Neural cell (in vitro differentiated cells): ENCODE measurements at regions not wholly inside any gene's neighbourhood (a gene's known extent, or its start where the extent isn't known, plus 50 kb on each side); places are given as distances from the start of the nearest gene placed in this dataset.

Source experiments
- H2AFZ ChIP-seq: fragments of 200-600, 300-800 bp; sonication (generic), shearing (Covaris generic); 2 replicates; pipeline ENCODE4 v1.6.0; 2014; ENCODE audit warnings: low read depth, mild to moderate bottlenecking, antibody characterized with exemption, low read length, moderate library complexity
- H3F3A ChIP-seq: fragments of 200-600 bp; shearing (Covaris generic); 2 replicates; pipeline ENCODE4 v1.6.1; 2016; ENCODE audit warnings: mild to moderate bottlenecking, moderate library complexity, mixed read lengths, antibody characterized with exemption, low read length; ENCODE audit not compliant: insufficient read depth, poor library complexity, severe bottlenecking
- H3K27ac ChIP-seq: fragments of 200-600, 300-800 bp; sonication (generic), shearing (Covaris generic); 2 replicates; pipeline ENCODE4 v1.5.1; 2014; ENCODE audit warnings: mild to moderate bottlenecking, low read length, moderate library complexity
- H3K27me3 ChIP-seq: fragments of 300-800, 200-600 bp; sonication (generic), shearing (Covaris generic); 2 replicates; pipeline ENCODE4 v1.6.0; 2014; ENCODE audit warnings: mild to moderate bottlenecking, low read depth, low read length, moderate library complexity; ENCODE audit not compliant: insufficient read depth
- H3K36me3 ChIP-seq: fragments of 300-800, 200-600 bp; sonication (generic), shearing (Covaris generic); 2 replicates; pipeline ENCODE4 v1.5.1; 2014; ENCODE audit warnings: mild to moderate bottlenecking, antibody characterized with exemption, low read length, moderate library complexity; ENCODE audit not compliant: insufficient read depth
- H3K4me2 ChIP-seq: fragments of 300-800, 200-600 bp; sonication (generic), shearing (Covaris generic); 2 replicates; pipeline ENCODE4 v1.6.0; 2014; ENCODE audit warnings: mild to moderate bottlenecking, low read length
- H3K4me3 ChIP-seq: fragments of 300-800, 200-600 bp; sonication (generic), shearing (Covaris generic); 2 replicates; pipeline ENCODE4 v1.5.1; 2014; ENCODE audit warnings: mild to moderate bottlenecking, low read length, moderate library complexity
- H3K79me2 ChIP-seq: fragments of 200-600 bp; shearing (Covaris generic); replicated peaks from 2 replicates; pipeline ENCODE4 v1.6.0; 2014; ENCODE audit warnings: mild to moderate bottlenecking, low read length, moderate library complexity; ENCODE audit not compliant: insufficient read depth
- H3K9ac ChIP-seq: fragments of 300-800, 200-600 bp; sonication (generic), shearing (Covaris generic); 2 replicates; pipeline ENCODE4 v1.6.1; 2016; ENCODE audit warnings: mild to moderate bottlenecking, low read length, mixed read lengths
- H3K9me2 ChIP-seq: fragments of 200-600 bp; shearing (Covaris generic); 2 replicates; pipeline ENCODE4 v1.6.1; 2016; ENCODE audit warnings: mild to moderate bottlenecking, low read length, mixed read lengths; ENCODE audit not compliant: insufficient read depth
- H3K9me3 ChIP-seq: fragments of 200-600, 300-800 bp; sonication (generic), shearing (Covaris generic); 2 replicates; pipeline ENCODE4 v1.6.1; 2016; ENCODE audit warnings: mild to moderate bottlenecking, mixed run types, low read length, moderate library complexity, mixed read lengths
- H4K20me1 ChIP-seq: fragments of 200-600 bp; shearing (Covaris generic); 2 replicates; pipeline ENCODE4 v1.6.1; 2016; ENCODE audit warnings: mild to moderate bottlenecking, mixed run types; ENCODE audit not compliant: insufficient read depth
- EP300 ChIP-seq: fragments of 450-650 bp; conservative IDR thresholded peaks from 2 replicates; pipeline ENCODE4 v1.6.1; 2014; ENCODE audit warnings: antibody characterized with exemption, mild to moderate bottlenecking, moderate library complexity; ENCODE audit not compliant: poor library complexity, severe bottlenecking
- EZH2 ChIP-seq: fragments of 200-600, 300-800 bp; shearing (Covaris generic), sonication (generic); IDR thresholded peaks from 2 replicates; pipeline ENCODE4 v1.6.1; 2014; ENCODE audit warnings: antibody characterized with exemption, low read length, borderline replicate concordance, mild to moderate bottlenecking; ENCODE audit not compliant: insufficient read depth, poor library complexity, severe bottlenecking
- MXI1 ChIP-seq: fragments of 450-650 bp; conservative IDR thresholded peaks from 2 replicates; pipeline ENCODE4 v1.6.1; 2014; ENCODE audit warnings: antibody characterized with exemption, mild to moderate bottlenecking; ENCODE audit not compliant: poor library complexity, severe bottlenecking
- POLR2AphosphoS5 ChIP-seq: IDR thresholded peaks from 2 replicates; pipeline ENCODE4 v1.6.1; 2012
- RAD21 ChIP-seq: fragments of 450-650 bp; conservative IDR thresholded peaks from 2 replicates; pipeline ENCODE4 v1.6.1; 2014; ENCODE audit warnings: antibody characterized with exemption, mild to moderate bottlenecking, moderate library complexity
- REST ChIP-seq: IDR thresholded peaks from 2 replicates; pipeline ENCODE4 v1.6.1; 2012; ENCODE audit warnings: borderline replicate concordance
- SMC3 ChIP-seq: fragments of 450-650 bp; conservative IDR thresholded peaks from 2 replicates; pipeline ENCODE4 v1.6.1; 2014; ENCODE audit warnings: antibody characterized with exemption, mild to moderate bottlenecking, moderate library complexity; ENCODE audit not compliant: poor library complexity
- TAF1 ChIP-seq: IDR thresholded peaks from 2 replicates; pipeline ENCODE4 v1.6.1; 2012; ENCODE audit warnings: low read depth
- TF ChIP-seq, protein P1 (sequence below): fragments of 450-650 bp; IDR thresholded peaks from 2 replicates; pipeline ENCODE4 v1.5.1; 2014; ENCODE audit warnings: antibody characterized with exemption, mild to moderate bottlenecking, moderate library complexity; ENCODE audit not compliant: poor library complexity, severe bottlenecking

GRCh38 chr22:49260681-49261580 is 566.7 kb downstream of the BRD1 start:
- Histone ChIP-seq H3K4me2 (no peak overlapping the region), H3K27ac (no peak overlapping the region), H3K4me3 (no peak overlapping the region), H3K27me3 (no peaks in the 10 kb centered on the region), H2AFZ (no peak overlapping the region), H3K9me2 (no peaks in the 10 kb centered on the region), H3K36me3 (no peaks in the 10 kb centered on the region), H3F3A (no peaks in the 10 kb centered on the region), H4K20me1 (no peaks in the 10 kb centered on the region), H3K79me2 (no peaks in the 10 kb centered on the region), H3K9ac (no peak overlapping the region), H3K9me3 (no peaks in the 10 kb centered on the region)
- TF ChIP-seq, protein P1, sequence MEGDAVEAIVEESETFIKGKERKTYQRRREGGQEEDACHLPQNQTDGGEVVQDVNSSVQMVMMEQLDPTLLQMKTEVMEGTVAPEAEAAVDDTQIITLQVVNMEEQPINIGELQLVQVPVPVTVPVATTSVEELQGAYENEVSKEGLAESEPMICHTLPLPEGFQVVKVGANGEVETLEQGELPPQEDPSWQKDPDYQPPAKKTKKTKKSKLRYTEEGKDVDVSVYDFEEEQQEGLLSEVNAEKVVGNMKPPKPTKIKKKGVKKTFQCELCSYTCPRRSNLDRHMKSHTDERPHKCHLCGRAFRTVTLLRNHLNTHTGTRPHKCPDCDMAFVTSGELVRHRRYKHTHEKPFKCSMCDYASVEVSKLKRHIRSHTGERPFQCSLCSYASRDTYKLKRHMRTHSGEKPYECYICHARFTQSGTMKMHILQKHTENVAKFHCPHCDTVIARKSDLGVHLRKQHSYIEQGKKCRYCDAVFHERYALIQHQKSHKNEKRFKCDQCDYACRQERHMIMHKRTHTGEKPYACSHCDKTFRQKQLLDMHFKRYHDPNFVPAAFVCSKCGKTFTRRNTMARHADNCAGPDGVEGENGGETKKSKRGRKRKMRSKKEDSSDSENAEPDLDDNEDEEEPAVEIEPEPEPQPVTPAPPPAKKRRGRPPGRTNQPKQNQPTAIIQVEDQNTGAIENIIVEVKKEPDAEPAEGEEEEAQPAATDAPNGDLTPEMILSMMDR: no peak
- no peak for TF ChIP-seq POLR2AphosphoS5
- TF ChIP-seq MXI1: no peak
- TF ChIP-seq EZH2: no peak
- no peak for TF ChIP-seq SMC3
- TF ChIP-seq TAF1: no peak
- TF ChIP-seq RAD21: no peak
- no peak for TF ChIP-seq EP300
- no peak for TF ChIP-seq REST

- no peak overlapping the region for H3K4me3 ChIP-seq
- H3K36me3 ChIP-seq: no peaks in the 10 kb centered on the region
- no peaks in the 10 kb centered on the region for H3K27me3 ChIP-seq
- H3K4me2 ChIP-seq: no peak overlapping the region
- H2AFZ ChIP-seq: no peak overlapping the region
- H3K79me2 ChIP-seq: no peaks in the 10 kb centered on the region
- H3K9me2 ChIP-seq: no peaks in the 10 kb centered on the region
- no peak overlapping the region for H3K27ac ChIP-seq
- H3K9me3 ChIP-seq: no peaks in the 10 kb centered on the region
- no peak for TF ChIP-seq EZH2
- no peak for TF ChIP-seq EP300
- TF ChIP-seq REST: no peak
- TF ChIP-seq, protein P1: no peak
- TF ChIP-seq POLR2AphosphoS5: no peak
- TF ChIP-seq MXI1: no peak
- TF ChIP-seq SMC3: no peak
- TF ChIP-seq TAF1: no peak
- no peaks in the 10 kb centered on the region for H4K20me1 ChIP-seq
- H3F3A ChIP-seq: no peaks in the 10 kb centered on the region
- H3K9ac ChIP-seq: no peak overlapping the region
Measured at GRCh38 chr22:49259839-49260615, 567.6 kb downstream of the BRD1 start.
